Cardiac muscle cell (in vitro differentiated cells and primary cell): ENCODE measurements at regions not wholly inside any gene's neighbourhood (a gene's known extent, or its start where the extent isn't known, plus 50 kb on each side); places are given as distances from the start of the nearest gene placed in this dataset.
"Not testable (repeated sequence)": the region's sequence is repeated elsewhere in the genome, so short reads cannot be mapped to it uniquely, and the experiment has no call there.

Source experiments
- DNase-seq, 2 donors: peaks; one replicate each; pipeline versions ENCODE4 v3.0.0 to v3.0.0-alpha.2; 2010 to 2017; ENCODE audit warnings: low read depth in 1 of 2, low spot score in 1 of 2
- H3K27ac ChIP-seq: fragments of 200-600 bp; sonication (generic); 2 replicates; pipeline ENCODE4 v1.5.1; 2016
- H3K27me3 ChIP-seq: fragments of 200-600 bp; sonication (generic); 2 replicates; pipeline ENCODE4 v1.6.0; 2016; ENCODE audit warnings: control low read depth
- H3K36me3 ChIP-seq: fragments of 200-600 bp; sonication (generic); 2 replicates; pipeline ENCODE4 v1.5.1; 2016; ENCODE audit warnings: control low read depth
- H3K4me1 ChIP-seq: fragments of 200-600 bp; sonication (generic); 2 replicates; pipeline ENCODE4 v1.8.1; 2017; ENCODE audit warnings: low read depth, mild to moderate bottlenecking, mixed run types
- H3K4me3 ChIP-seq: fragments of 200-600 bp; sonication (generic); 2 replicates; pipeline ENCODE4 v1.5.1; 2016; ENCODE audit warnings: mild to moderate bottlenecking
- H3K9me3 ChIP-seq: fragments of 200-600 bp; sonication (generic); 2 replicates; pipeline ENCODE4 v1.5.1; 2017; ENCODE audit warnings: low read depth, mild to moderate bottlenecking, control low read depth

GRCh38 chr15:22358932-22359331 lies 99.8 kb upstream of the GOLGA6L22 start:
- not testable (repeated sequence) for DNase-seq, H3K27ac ChIP-seq

GRCh38 chr15:22359587-22359986 lies 99.1 kb upstream of the GOLGA6L22 start:
- H3K27ac ChIP-seq, H3K4me3 ChIP-seq, DNase-seq, H3K9me3 ChIP-seq, H3K36me3 ChIP-seq, H3K4me1 ChIP-seq, H3K27me3 ChIP-seq: not testable (repeated sequence)

More at GRCh38 chr15:22358932-22359331, 99.8 kb upstream of the GOLGA6L22 start:
- not testable (repeated sequence) for H3K4me1 ChIP-seq, H3K27me3 ChIP-seq, H3K4me3 ChIP-seq, H3K9me3 ChIP-seq, H3K36me3 ChIP-seq

- not testable (repeated sequence) for H3K27me3 ChIP-seq, H3K27ac ChIP-seq, DNase-seq, H3K4me1 ChIP-seq, H3K36me3 ChIP-seq, H3K9me3 ChIP-seq, H3K4me3 ChIP-seq
These were observed 98.0 kb upstream of the GOLGA6L22 start for GRCh38 chr15:22360696-22361095.

GRCh38 chr15:22362502-22362901 lies 96.2 kb upstream of the GOLGA6L22 start:
- not testable (repeated sequence) for DNase-seq, H3K4me1 ChIP-seq, H3K9me3 ChIP-seq, H3K27ac ChIP-seq, H3K27me3 ChIP-seq, H3K36me3 ChIP-seq, H3K4me3 ChIP-seq

GRCh38 chr15:22371246-22371834 lies 87.4 kb upstream of the GOLGA6L22 start:
- not testable (repeated sequence) for H3K4me3 ChIP-seq, DNase-seq, H3K4me1 ChIP-seq, H3K9me3 ChIP-seq, H3K27me3 ChIP-seq, H3K27ac ChIP-seq, H3K36me3 ChIP-seq

- not testable (repeated sequence) for H3K27ac ChIP-seq, H3K4me3 ChIP-seq, H3K27me3 ChIP-seq
These were observed 84.2 kb upstream of the GOLGA6L22 start for GRCh38 chr15:22374531-22374930.

GRCh38 chr15:22375829-22376228 lies 82.9 kb upstream of the GOLGA6L22 start:
- peak in 1 of 2 donors; percentile 0 for DNase-seq
- not testable (repeated sequence) for H3K27me3 ChIP-seq, H3K4me3 ChIP-seq, H3K27ac ChIP-seq, H3K9me3 ChIP-seq, H3K36me3 ChIP-seq, H3K4me1 ChIP-seq

More at GRCh38 chr15:22374531-22374930, 84.2 kb upstream of the GOLGA6L22 start:
- not testable (repeated sequence) for DNase-seq, H3K4me1 ChIP-seq, H3K36me3 ChIP-seq, H3K9me3 ChIP-seq

GRCh38 chr15:22377859-22378258 lies 80.8 kb upstream of the GOLGA6L22 start:
- H3K4me3 ChIP-seq, DNase-seq, H3K27me3 ChIP-seq, H3K27ac ChIP-seq, H3K4me1 ChIP-seq, H3K36me3 ChIP-seq, H3K9me3 ChIP-seq: not testable (repeated sequence)

GRCh38 chr15:22387691-22388090 lies 71.0 kb upstream of the GOLGA6L22 start:
- not testable (repeated sequence) for H3K4me3 ChIP-seq, DNase-seq, H3K36me3 ChIP-seq, H3K9me3 ChIP-seq, H3K27me3 ChIP-seq, H3K27ac ChIP-seq, H3K4me1 ChIP-seq

- not testable (repeated sequence) for H3K9me3 ChIP-seq, H3K4me3 ChIP-seq, H3K36me3 ChIP-seq, H3K27ac ChIP-seq, H3K4me1 ChIP-seq, H3K27me3 ChIP-seq, DNase-seq
These were observed 70.3 kb upstream of the GOLGA6L22 start for GRCh38 chr15:22388365-22388764.

- H3K9me3 ChIP-seq, H3K36me3 ChIP-seq, H3K4me1 ChIP-seq, DNase-seq, H3K4me3 ChIP-seq, H3K27ac ChIP-seq, H3K27me3 ChIP-seq: not testable (repeated sequence)
These were observed 57.5 kb upstream of the GOLGA6L22 start for GRCh38 chr15:22401207-22401606.

GRCh38 chr15:22401703-22402102 lies 57.0 kb upstream of the GOLGA6L22 start:
- not testable (repeated sequence) for DNase-seq, H3K27ac ChIP-seq, H3K9me3 ChIP-seq, H3K36me3 ChIP-seq, H3K27me3 ChIP-seq, H3K4me3 ChIP-seq, H3K4me1 ChIP-seq

GRCh38 chr15:22405765-22406164 lies 52.9 kb upstream of the GOLGA6L22 start:
- H3K4me3 ChIP-seq, H3K36me3 ChIP-seq, H3K4me1 ChIP-seq, H3K9me3 ChIP-seq, DNase-seq, H3K27me3 ChIP-seq, H3K27ac ChIP-seq: not testable (repeated sequence)
